ENCODE measurements at regions not wholly inside any gene's neighbourhood (a gene's known extent, or its start where the extent isn't known, plus 50 kb on each side); places are given as distances from the start of the nearest gene placed in this dataset.
"Not testable (repeated sequence)": the region's sequence is repeated elsewhere in the genome, so short reads cannot be mapped to it uniquely, and the experiment has no call there.

GRCh38 chr22:49511393-49512189 is 316.1 kb downstream of the BRD1 start:
- H3K36me3 ChIP-seq (ENCODE audit: control insufficient read depth, insufficient read depth, low read length); H2BK15ac ChIP-seq (ENCODE audit: low read depth, low read length); H4K20me1 ChIP-seq (ENCODE audit: insufficient read depth, low read length); in situ Hi-C loops (cut with MboI; ENCODE audit: low sequenced_read_pairs); H2BK5ac ChIP-seq (ENCODE audit: low read depth, low read length, poor library complexity, severe bottlenecking); H4K91ac ChIP-seq (ENCODE audit: insufficient read depth, low read depth, low read length); H3K9me1 ChIP-seq (ENCODE audit: insufficient read depth, low read length); H3K4me2 ChIP-seq (ENCODE audit: low read depth, low read length); H3K27me3 ChIP-seq (ENCODE audit: control insufficient read depth, insufficient read depth, low read length); H3K79me1 ChIP-seq (ENCODE audit: low read depth in 1 of 2, low read length in 2 of 2); ATAC-seq (ENCODE audit: low read depth); H3K27ac ChIP-seq (ENCODE audit: insufficient read depth, low read length); H4K8ac ChIP-seq (ENCODE audit: low read depth in 2 of 2, low read length in 2 of 2); H3K23ac ChIP-seq (ENCODE audit: low read depth, low read length); POLR2A ChIA-PET (ENCODE audit: unreplicated experiment); H2AFZ ChIP-seq (replicated peaks; ENCODE audit: low read length, poor library complexity); CTCF ChIA-PET; H3K4me3 ChIP-seq (ENCODE audit: insufficient read depth, low read depth, low read length); H2AK9ac ChIP-seq (replicated peaks; ENCODE audit: low read depth, low read length, poor library complexity); H2BK20ac ChIP-seq (ENCODE audit: low read depth, low read length); dilution Hi-C loops (cut with HindIII; ENCODE audit: low sequenced_read_pairs, unreplicated experiment); H2AK5ac ChIP-seq (ENCODE audit: low read depth, low read length); H3K9ac ChIP-seq (ENCODE audit: low read depth, low read length); H3K18ac ChIP-seq (ENCODE audit: low read depth, low read length); H4K5ac ChIP-seq (ENCODE audit: low read depth, low read length); DNase-seq; H2BK120ac ChIP-seq (ENCODE audit: low read depth, low read length); H3K14ac ChIP-seq (replicated peaks; ENCODE audit: low read depth, low read length); H3K4me1 ChIP-seq (ENCODE audit: control insufficient read depth, insufficient read depth, low read length); BruUV-seq (replicated peaks); H3K4ac ChIP-seq (ENCODE audit: low read depth, low read length); H3K56ac ChIP-seq (ENCODE audit: extremely low read depth, insufficient read depth, low read length); intact Hi-C loops (cut with micrococcal nuclease): not testable (repeated sequence)
- peaks cover 35% of the 10 kb centered on the region for H3K9me3 ChIP-seq (ENCODE audit: control insufficient read depth, insufficient read depth, low read length)
- WGBS, 2 experiments (ENCODE audit: extremely low coverage in 2 of 2, insufficient read length in 1 of 2) = no CpG with 5 or more reads among the region's 5 CpGs

Measured in IMR-90 (cell line).